ENCODE measurements at regions not wholly inside any gene's neighbourhood (a gene's known extent, or its start where the extent isn't known, plus 50 kb on each side); places are given as distances from the start of the nearest gene placed in this dataset.

DNA sequence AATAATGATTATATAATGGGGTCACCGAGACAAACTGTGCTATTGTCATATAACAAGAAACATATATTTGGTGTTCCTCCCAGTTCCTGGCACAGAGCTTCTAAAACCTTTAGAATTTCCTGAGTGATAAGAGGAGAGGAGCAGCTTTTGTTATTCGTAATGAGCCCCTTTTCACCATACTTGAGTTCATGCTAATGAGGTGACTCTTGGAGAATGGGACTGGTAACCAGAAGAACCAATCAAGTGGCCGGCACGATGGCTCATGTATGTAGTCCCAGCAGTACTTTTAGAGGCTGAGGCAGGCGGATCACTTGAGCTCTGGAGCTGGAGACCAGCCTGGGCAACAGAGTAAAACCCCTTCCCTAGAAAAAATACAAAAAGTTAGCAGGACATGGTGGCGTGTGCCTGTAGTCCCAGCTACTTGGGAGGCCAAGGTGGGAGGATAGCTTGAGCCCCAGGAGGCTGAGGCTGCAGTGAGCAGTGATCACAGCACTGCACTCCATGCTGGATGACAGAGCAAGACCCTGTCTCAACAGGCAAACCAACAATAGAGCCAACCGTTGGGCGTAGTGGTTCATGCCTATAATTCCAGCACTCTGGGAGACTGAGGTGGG, 62.7 kb upstream of the FTH1 start:
- no peak overlapping the region for H3K4me3 ChIP-seq (ENCODE audit: low read depth, low read length)
- DNase-seq (ENCODE audit: low read depth), result no peak
- TF ChIP-seq, protein P1, sequence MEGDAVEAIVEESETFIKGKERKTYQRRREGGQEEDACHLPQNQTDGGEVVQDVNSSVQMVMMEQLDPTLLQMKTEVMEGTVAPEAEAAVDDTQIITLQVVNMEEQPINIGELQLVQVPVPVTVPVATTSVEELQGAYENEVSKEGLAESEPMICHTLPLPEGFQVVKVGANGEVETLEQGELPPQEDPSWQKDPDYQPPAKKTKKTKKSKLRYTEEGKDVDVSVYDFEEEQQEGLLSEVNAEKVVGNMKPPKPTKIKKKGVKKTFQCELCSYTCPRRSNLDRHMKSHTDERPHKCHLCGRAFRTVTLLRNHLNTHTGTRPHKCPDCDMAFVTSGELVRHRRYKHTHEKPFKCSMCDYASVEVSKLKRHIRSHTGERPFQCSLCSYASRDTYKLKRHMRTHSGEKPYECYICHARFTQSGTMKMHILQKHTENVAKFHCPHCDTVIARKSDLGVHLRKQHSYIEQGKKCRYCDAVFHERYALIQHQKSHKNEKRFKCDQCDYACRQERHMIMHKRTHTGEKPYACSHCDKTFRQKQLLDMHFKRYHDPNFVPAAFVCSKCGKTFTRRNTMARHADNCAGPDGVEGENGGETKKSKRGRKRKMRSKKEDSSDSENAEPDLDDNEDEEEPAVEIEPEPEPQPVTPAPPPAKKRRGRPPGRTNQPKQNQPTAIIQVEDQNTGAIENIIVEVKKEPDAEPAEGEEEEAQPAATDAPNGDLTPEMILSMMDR (conservative IDR thresholded peaks at IDR 0.05; ENCODE audit: low read depth, low read length), result no peak

DNA sequence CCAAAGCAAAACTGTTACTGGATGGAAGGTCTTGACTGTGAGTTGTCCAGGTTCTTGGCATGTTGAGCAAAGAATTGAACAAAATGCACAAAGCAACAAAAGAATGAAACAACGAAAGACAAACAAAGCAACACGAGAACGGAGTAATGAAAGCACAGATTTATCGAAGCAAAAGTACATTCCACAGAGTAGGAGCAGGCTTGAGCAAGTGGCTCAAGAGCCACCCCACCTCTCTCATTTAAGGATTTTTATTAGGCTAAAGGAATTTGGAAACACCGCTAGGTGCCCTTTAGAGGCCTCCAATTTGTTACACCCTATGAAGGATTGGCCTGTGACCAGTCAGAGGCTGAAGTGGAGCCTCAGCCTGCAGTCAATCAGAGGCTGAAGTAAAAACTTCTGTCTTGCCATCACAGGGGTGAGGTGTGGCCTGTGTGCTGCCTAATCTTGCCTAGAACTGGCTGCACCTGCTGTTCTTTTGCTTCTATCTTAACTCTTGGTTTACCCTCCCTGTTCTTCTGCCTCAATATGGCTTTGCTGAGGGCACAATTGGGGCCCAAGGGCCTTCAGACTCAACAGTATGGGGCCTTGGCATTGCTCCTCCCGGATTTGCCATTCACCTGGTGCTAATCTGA, 59.4 kb upstream of the FTH1 start:
- no peak for DNase-seq (ENCODE audit: low read depth)
- H3K4me3 ChIP-seq (ENCODE audit: low read depth, low read length), result no peak overlapping the region
- TF ChIP-seq, protein P1 (conservative IDR thresholded peaks at IDR 0.05; ENCODE audit: low read depth, low read length), result no peak

DNA sequence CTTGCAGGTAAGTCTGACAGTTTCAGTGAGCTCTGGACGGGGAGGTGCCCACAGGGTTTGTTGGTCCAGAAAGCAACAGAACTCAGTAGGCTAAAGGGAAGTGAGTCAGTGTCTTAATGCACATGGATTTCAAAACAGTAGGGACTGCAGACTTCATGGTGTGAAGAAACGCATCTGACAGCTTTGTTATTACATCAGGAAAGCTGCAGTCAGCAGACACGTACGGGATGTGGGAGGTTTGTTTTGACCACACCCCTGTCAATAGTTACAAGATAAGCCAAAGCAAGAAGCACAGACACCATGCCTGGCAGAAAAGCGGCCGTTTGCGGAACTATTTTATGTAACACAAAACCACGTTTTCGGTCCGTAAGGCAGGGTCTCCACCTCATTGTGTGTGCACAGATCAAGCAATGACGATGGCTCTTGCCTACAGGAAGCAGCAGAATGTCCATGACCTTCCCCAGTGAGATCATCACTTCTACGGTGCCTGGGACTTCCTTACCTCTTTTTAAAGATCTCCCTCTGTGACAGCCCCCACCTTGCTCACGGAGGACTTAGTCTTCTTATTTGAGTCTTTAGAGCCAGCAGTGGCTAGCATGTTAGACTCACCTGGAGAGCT, 58.2 kb upstream of the FTH1 start:
- peak overlapping the region; percentile 33 for H3K4me3 ChIP-seq (ENCODE audit: low read depth, low read length)
- TF ChIP-seq, protein P1 (conservative IDR thresholded peaks at IDR 0.05; ENCODE audit: low read depth, low read length), result no peak

DNA sequence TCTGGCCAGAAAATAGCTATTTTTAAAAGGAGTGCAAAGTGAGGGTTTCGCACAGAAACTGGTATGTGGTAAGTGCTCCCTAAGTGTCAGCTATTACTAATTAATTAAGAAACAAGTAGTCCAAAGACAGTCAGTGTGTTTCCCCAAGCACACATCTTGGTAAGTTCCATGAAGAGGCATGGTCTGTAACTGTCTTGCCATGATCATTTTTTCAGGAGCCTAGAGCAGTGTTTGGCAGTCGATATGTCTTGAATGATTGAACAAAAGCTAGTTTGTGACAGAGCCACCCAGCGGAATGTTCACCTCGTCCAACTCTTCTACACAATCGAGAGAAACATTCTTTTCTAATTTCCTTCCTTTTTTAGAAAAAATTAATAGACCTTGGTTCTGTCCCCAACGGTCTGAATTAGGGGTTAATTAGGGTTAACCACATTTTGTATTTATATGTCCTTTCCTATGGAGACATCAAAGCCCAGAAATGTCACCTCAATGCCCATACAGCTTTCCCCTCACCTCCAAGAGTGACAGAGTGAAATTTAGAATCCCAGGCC, 57.6 kb upstream of the FTH1 start:
- TF ChIP-seq, protein P1 (conservative IDR thresholded peaks at IDR 0.05; ENCODE audit: low read depth, low read length), result no peak
- no peak for DNase-seq (ENCODE audit: low read depth)
- no peak overlapping the region for H3K4me3 ChIP-seq (ENCODE audit: low read depth, low read length)

More for the DNA sequence above, 58.2 kb upstream of the FTH1 start:
- DNase-seq (ENCODE audit: low read depth), result peak; percentile 99

DNA sequence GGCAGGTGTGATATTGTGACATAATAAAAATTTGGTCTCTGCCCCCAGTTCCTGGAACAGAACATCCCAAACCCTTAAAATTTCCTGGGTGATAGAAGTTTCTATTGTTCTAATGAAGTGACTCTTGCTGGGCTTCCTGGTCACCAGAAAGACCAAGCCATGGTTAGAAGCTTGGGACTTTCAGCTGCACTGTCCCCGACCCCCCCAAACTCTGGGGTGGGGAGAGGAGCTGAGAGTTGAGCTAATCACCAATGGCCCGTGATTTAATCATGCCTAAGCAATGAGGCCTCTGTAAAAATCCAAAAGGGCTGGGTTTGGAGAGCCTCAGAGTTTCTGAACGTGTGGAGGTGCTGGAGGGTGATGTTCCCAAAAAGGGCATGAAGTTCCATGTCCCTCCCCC, 54.8 kb upstream of the FTH1 start:
- DNase-seq (ENCODE audit: low read depth), result no peak
- no peak overlapping the region for H3K4me3 ChIP-seq (ENCODE audit: low read depth, low read length)
- TF ChIP-seq, protein P1 (conservative IDR thresholded peaks at IDR 0.05; ENCODE audit: low read depth, low read length), result no peak

DNA sequence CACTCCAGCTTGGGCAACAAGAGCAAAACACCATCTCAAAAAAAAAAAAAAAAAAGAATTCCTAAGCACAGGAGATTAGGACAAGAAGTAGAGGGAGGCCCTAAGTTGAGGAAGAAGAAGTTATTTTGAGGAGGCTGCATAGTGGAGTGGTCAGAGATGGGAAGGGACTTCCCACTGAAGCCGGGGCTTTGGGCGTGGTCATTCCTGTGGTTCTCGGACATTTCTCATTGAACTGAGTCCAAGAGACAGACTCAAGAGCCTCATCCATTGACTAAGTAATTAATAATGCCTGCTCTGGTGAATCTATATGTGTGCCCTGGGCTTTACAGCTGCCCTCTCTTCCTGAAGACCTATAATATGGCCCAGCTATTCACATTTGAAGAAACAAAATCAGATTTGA, 53.2 kb upstream of the FTH1 start:
- TF ChIP-seq, protein P1 (conservative IDR thresholded peaks at IDR 0.05; ENCODE audit: low read depth, low read length), result no peak
- no peak overlapping the region for H3K4me3 ChIP-seq (ENCODE audit: low read depth, low read length)
- no peak for DNase-seq (ENCODE audit: low read depth)

All from epithelial cell of proximal tubule (primary cell).